Left ventricle myocardium superior (tissue), 1 donor: ENCODE measurements at regions not wholly inside any gene's neighbourhood (a gene's known extent, or its start where the extent isn't known, plus 50 kb on each side); places are given as distances from the start of the nearest gene placed in this dataset.

Experiments
- ATAC-seq: fragments of 200-7000 bp; cut with Tn5 transposase; one replicate; pipeline ENCODE4 v1.9.1; 2020; ENCODE audit warnings: mild to moderate bottlenecking, moderate library complexity
- DNase-seq: peaks from one replicate; pipeline ENCODE4 v3.0.0-alpha.2; 2020
- intact Hi-C: fragments of 100-400 bp; cut with micrococcal nuclease; formaldehyde crosslinking; loops from one replicate; pipeline ENCODE4 v1.11.0; 2022
- donor health status: DM: no; HTN: yes; CAD: no; lungs with severe emphysema.

GRCh38 chr6:155611742-155612141 is 156.1 kb upstream of the NOX3 start:
- DNase-seq, result no peak
- no peak for ATAC-seq
- intact Hi-C loops, result no loop called here

DNA sequence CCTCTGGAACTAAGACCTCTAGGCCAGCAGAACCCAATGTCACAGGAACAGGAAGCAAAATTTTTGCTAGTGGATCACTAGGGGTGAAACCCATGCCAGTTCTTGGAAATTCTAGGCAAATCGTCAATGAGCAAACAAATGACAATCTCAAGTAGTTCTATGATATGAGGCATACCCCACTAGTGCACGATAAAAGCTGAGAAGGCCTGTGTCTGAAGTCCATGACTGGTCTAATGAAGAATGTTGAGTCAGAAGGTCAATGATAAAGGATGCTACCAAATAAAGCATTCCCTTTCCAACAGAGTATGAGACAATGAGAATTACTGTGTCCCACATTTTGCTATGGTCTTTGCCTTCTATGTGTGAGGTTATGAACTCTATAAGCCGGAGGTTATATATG is 149.4 kb upstream of the NOX3 start:
- intact Hi-C loops, result no loop called here
- DNase-seq (no peak), ATAC-seq (no peak)

DNA sequence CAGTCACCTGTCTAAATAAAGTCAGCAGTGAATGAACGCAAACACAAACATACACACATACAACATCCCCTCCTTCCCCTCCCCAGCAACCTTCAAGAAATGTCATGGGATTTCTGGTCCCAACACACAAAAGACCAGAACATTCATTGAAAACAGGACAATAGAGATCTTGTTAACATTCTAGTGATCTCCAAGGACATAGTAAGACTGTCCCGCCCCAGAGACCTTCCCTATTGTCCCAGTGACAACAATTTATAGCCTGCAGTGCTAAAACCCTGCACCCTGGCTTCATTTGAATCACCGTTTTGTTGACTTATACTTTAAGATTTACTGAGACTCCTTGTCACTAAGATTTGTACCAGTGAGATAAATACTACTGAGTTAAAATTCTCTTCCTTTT is 143.9 kb upstream of the NOX3 start:
- ATAC-seq, result no peak
- no peak for DNase-seq
- intact Hi-C loops, result no loop called here

DNA sequence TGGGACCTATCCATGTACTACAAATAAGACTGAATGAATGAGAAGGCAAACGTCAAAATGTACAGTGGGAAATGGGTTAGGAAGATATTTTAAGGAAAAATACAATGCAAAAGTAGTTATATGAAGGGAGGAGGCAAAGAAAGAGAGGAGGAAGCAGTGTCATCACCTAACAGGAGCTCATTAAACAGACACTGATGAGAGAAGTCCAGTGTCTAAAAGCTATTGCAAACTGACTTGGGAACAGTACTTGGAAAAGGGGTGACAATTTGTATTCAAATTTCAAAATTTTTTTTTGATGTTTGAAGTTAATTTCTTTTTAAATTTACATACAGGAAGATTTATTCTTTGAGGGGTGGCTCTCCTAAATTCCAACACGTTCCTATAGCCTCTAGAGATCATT is 143.5 kb upstream of the NOX3 start:
- DNase-seq, result no peak
- no peak for ATAC-seq
- intact Hi-C loops, result no loop called here

GRCh38 chr6:155595284-155595683 is 139.6 kb upstream of the NOX3 start:
- no peak for ATAC-seq
- intact Hi-C loops, result no loop called here

DNA sequence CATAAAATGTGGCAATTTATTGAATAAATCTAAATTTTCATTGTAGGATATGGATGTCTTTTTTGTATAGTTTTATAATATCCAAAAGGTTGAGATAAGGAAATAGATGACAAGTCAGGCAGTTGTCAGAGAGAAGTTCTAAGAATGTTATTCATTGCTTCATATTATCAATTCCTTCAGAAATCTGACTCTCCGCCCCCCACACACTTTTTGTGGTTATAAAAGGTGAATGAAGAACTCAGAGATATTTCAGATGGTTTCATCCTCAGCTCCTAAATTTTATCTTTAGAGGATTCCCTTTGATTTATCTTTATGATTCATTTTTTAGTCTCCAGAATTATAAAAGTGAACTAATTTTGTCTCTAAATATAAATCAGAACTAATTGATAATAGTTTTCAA is 136.1 kb upstream of the NOX3 start:
- intact Hi-C loops, result no loop called here
- DNase-seq (no peak), ATAC-seq (no peak)

More at GRCh38 chr6:155595284-155595683, 139.6 kb upstream of the NOX3 start:
- no peak for DNase-seq

- DNase-seq (no peak), ATAC-seq (no peak)
- intact Hi-C loops, result no loop called here
Measured at GRCh38 chr6:155589190-155589589, 133.6 kb upstream of the NOX3 start.

DNA sequence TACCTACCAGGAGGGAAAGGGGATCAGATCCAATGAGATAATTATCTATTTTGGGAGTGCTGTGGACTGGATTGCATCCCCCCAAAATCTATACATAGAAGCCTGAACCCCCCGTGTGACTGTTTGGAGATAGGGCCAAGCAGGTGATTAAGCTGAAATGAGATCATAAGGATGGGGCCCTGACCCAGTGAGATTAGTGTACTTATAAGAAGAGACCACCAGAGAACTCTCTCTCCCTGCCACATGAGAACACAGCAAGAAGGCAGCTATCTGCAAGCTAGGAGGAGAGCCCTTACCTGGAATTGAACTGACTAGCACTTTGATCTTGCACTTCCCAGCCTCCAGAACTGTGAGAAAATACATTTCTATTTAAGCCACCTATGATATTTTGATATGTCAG is 132.2 kb upstream of the NOX3 start:
- intact Hi-C loops, result no loop called here
- no peak for DNase-seq
- ATAC-seq, result no peak

GRCh38 chr6:155586090-155586489 is 130.5 kb upstream of the NOX3 start:
- DNase-seq, result no peak
- ATAC-seq, result no peak
- intact Hi-C loops, result no loop called here

DNA sequence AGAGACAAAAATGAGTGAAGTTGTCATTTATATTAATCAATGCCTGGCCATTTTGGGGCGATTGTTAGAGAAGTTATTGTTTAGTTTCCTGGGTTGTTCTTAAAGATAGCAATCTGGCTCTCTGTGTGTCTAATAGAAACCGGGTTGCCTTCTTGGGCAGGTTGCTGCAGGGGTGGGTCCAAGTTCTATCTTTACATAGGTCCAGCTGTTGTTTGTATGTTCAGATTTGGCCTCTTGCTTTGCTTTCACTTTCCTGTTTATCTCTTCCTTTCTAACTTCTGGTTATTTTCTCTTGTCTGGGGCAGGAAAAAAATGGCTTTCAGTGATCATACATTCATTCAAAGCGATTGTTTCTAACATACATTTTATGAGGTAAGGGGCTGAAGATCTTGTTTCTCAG is 128.4 kb upstream of the NOX3 start:
- intact Hi-C loops, result no loop called here
- ATAC-seq (no peak), DNase-seq (no peak)

GRCh38 chr6:155582016-155582991 is 126.7 kb upstream of the NOX3 start:
- ATAC-seq, result no peak
- DNase-seq, result no peak
- intact Hi-C loops, result no loop called here

- ATAC-seq (no peak), DNase-seq (no peak)
- intact Hi-C loops, result no loop called here
Measured at GRCh38 chr6:155580904-155581303, 125.3 kb upstream of the NOX3 start.

GRCh38 chr6:155578251-155578650 is 122.6 kb upstream of the NOX3 start:
- ATAC-seq (no peak), DNase-seq (no peak)
- intact Hi-C loops, result no loop called here

DNA sequence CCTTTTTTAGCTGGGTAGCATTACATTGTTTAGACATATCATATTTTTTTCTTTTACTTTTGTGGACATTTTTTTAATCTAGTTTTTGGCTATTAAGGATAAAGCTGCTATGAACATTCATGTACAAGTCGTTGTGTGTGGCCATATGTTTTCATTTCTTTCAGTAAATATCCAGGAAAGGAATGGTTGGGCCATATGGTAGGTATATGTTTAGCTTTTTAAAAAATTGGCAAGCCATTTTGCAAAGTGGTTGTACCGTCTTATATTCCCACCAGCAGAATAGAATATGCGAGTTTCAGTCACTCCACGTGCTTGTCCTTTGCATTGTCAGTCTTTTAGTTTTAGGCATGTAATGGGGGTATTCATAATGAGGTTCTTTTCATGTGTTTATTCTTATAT is 106.3 kb upstream of the NOX3 start:
- DNase-seq (no peak), ATAC-seq (no peak)
- intact Hi-C loops, result no loop called here

GRCh38 chr6:155561257-155561965 is 105.8 kb upstream of the NOX3 start:
- intact Hi-C loops, result no loop called here
- ATAC-seq, result no peak
- DNase-seq, result no peak

DNA sequence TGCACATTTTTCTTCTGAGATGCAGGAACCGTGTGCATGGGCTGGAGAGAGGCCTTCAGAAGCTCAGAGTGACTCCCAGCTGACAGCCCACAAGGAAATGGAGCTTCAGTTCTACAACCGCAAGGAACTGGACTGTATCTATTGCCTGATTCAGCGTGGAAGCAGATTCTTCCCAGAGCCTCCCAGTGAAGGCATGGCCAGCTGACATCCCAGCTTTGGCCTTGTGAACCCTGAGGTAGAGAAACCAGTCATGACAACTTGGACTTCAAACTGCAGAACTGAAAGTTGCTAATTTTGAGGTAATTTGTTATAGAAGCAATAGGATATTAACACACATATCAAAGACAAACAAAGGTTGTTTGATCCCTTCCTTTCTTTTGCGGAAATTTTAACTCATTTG is 94.3 kb upstream of the NOX3 start:
- intact Hi-C loops, result no loop called here
- ATAC-seq, result no peak
- no peak for DNase-seq

DNA sequence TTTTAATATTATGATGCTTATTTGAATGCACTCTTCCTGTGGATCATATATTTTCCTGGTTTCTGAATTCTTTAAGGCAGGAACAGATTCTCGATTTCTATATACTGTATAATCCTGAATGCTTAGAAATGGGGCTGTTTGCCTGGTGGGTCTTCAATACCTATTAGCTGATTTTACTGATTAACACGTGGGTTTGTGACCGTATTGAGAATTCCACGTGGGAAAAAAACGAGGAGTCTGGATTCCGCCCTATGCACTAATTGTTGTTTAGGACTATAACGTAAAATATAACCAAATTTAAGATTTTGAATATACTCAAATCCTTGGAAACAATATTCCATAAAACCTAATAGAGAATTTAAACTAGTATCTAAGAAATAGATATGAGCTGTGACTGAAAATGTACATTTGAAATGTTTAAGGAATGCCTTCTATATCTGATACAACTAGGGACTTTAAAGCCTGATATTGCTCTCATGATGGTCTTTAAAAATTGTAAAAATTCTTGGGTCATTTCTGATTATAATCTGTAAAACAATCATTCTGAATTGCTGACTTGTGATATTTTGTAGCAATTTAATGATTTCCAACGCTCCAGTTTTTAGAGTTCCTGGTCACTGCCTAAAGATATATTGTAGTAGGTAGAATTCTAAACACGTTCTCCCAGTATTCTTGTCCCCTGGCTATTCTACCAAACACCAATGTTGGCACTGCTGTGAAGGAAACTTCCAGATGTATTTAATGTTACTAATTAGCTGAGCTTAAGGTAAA is 93.6 kb upstream of the NOX3 start:
- ATAC-seq, result no peak

DNA sequence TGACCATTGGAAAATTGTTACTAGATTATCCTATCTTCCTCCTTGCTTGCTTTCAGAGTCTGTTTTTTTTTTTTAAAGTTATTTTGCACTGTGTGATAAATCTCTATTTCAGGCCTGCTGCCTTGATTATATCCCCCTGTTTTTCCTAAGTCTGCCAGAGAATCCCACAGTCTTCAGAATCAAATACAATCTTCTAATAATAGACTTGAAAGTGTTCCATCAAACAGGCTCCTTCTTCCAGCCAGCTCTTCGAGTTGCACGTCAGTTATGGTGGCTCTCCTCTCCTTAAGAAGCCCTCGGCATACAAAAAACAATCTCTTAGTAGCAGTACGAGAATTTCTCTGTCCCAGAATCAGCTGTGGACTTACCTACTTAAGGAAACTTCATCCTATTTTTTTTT is 92.9 kb upstream of the NOX3 start:
- intact Hi-C loops, result no loop called here
- DNase-seq (no peak), ATAC-seq (no peak)

More for the DNA sequence above, 93.6 kb upstream of the NOX3 start:
- no peak for DNase-seq
- intact Hi-C loops, result no loop called here

DNA sequence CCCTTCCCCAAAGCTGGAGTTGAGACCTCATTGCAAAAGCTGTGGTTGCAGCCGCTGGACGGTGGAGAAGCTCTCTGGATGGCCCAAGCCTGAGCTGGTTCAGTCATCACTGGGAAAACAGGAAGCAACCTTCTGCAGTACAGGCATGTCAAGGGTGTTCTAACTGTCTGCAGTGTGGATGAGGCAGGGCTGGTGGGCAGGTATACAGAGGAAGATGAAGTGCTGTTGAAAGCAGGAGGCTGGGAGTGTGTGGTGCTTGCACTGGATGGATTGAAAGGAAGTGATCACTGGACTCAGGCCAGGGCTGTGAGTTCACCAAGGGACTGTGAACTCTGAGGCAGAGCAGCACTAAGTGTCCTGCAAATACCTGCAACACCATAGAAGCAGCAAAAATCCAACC is 89.0 kb upstream of the NOX3 start:
- DNase-seq (no peak), ATAC-seq (no peak)
- intact Hi-C loops, result no loop called here
